Jurkat, Clone E6-1 (cell line): ENCODE measurements at regions not wholly inside any gene's neighbourhood (a gene's known extent, or its start where the extent isn't known, plus 50 kb on each side); places are given as distances from the start of the nearest gene placed in this dataset.

Experiments
- DNase-seq: peaks from one replicate; pipeline ENCODE4 v3.0.0-alpha.2; 2011; ENCODE audit warnings: low read depth, low spot score
- H3K4me3 ChIP-seq: 2 replicates; pipeline ENCODE4 v1.5.1; 2011; ENCODE audit warnings: mild to moderate bottlenecking, low read length, control low read depth, moderate library complexity

DNA sequence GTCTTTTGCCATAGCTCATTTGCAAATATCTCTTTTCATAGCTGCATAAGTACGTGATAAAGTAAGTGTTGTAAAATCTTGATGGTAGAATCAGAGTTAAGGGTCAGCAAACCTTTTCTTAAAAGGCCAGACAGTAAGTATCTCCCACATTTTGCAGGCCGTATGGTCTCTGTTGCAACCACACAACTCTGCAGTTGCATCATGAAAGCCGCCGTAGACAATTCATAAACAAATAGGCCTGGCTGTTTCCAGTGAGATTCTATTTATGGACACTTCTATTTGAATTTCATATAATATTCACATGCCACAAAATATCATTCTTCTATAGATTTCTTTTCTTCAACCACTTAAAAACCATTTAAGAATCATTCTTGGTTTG lies 248.5 kb downstream of the TLE3 start:
- no peak overlapping the region for H3K4me3 ChIP-seq
- no peak for DNase-seq

DNA sequence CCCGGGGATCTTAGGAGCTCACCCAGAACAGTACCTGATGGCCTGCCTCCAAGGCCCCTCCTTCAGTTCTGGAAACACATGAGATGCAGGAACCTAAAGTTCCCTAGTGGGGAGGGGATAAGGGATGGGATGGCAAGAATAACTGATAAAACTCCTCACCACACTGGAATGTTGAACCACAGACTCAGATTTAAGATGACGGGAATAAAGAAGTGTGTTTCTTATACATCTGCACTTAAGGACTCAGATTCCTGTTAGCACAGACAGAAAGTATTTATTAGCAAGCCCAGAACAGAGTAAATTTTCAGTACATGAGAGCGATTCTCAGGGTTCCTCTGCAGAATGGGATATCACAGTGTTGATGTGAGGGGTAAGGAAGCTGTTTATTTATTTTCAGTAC lies 245.2 kb downstream of the TLE3 start:
- no peak for DNase-seq

DNA sequence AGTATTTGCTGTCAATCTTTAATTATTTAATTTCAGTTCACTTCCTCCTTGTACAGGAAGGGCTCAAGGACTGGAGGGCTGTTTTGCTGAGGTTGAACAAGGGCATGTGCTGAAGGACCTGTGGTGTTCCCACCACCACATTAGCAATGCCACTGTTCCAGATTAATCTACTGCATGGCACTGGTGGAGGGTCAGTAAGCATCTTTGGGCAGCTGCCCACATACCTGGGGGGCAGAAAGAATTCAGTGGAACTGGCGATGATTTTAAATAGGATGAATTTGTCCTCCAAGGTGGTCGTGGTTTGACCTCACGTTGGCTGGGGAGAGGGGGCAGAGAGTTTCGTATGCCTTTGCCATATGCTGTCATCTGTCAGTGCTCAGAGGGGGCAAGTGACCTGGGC lies 244.8 kb downstream of the TLE3 start:
- H3K4me3 ChIP-seq = no peak overlapping the region
- DNase-seq = no peak

More for the DNA sequence above, 245.2 kb downstream of the TLE3 start:
- no peak overlapping the region for H3K4me3 ChIP-seq

DNA sequence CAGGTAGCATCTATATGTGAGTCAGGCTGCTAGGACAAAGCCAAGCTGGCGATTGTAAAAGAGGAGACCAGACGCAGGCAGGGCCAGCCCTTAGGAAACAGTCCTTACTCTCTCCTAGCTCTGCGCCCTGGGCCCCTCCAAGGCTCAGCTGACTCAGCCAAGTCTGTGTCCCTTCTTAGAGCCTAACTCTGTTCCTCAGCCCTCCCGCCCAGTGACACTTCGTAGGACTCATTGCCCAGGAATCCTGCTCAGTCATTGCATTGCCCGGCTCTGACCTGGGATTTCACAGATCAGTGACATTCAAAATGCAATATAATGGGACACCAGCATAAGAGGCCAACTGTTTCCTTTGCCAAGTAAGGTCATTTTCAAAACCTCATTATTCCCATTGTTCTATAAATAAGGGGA lies 244.2 kb downstream of the TLE3 start:
- H3K4me3 ChIP-seq = no peak overlapping the region
- no peak for DNase-seq

DNA sequence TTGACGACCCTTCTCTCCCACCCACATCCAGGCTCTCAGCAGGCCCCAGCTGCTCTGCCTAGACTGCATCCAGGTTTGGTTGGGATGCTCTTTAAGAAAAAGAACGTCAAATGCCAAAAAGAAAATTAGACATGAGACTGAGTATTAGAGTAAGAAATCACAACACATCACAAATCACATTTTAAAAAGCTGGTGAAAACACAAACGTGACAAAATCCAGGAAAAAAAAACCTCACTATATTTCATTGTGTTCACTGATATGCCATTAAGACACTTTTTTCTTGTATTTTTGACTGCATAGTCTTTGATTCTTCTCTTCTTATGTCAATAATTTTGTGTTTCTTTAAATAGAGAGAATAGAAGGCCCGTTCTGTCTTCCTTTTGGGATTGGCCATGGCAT lies 243.7 kb downstream of the TLE3 start:
- no peak overlapping the region for H3K4me3 ChIP-seq

DNA sequence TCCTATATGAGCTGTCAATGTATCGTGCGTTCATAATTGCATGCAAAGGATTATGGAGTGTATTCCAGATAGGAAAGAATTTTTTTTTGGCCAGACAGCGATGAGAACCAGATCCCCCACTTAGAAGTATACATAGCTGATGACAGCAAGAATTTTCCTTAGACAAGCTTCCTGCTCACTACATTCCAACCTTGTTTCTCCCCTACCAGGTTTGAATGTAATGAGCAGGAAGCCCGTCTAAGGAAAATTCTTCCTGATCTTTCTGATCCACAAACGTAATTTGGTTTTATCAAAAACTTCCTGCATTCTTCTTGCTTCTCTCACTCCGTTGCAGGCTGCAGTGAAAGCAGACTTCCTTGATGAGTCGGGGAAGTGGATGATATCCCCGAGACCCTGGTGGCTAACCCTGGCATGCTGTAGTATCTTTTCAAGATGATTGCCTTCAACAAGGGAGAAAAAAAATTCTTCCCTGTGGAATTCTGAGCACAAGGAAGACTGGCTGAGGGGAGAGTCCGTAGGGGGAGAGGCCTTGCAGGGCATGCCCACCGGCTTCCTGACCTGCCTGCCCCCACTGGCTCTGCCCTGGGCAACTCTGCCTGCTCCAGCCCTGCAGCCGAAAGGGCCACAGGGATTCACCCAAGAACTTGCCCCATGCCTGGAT lies 243.1 kb downstream of the TLE3 start:
- no peak overlapping the region for H3K4me3 ChIP-seq
- DNase-seq = no peak

More for the DNA sequence above, 243.7 kb downstream of the TLE3 start:
- no peak for DNase-seq

DNA sequence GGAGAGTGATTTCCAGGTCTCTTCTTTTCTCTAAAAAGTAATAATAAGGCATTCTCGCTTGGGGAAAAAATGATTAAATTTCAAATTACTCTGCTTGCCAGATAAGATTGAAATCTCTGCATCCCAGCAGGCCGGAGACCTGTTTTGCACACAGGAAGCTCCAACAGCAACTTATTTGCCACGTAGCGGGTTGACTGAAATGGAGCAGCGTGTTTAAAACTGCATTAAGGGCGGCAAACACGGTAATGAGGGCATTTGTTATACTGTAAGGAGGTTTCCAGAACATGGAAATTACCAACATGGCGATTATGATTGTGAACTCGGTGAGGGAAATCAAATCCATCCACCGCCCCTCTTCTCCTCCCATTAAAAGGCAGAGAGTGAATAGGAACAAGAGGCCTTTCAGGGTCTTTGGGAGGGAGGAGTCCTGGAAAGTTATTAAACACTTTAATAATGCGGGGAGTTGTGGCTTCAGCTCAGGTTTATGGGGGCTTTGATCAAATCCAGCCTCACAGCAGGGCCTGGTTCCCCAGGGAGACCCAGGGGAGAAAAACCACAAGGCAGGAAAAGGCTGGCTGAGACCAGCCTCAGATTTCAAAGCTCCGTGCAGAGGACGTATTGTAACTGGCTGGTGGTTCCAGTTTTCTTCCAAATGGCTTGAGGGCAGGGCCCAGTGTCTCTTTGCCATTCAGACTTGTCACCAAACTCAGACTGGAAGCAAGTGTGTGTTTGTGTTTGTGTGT lies 242.3 kb downstream of the TLE3 start:
- DNase-seq = no peak
- no peak overlapping the region for H3K4me3 ChIP-seq

DNA sequence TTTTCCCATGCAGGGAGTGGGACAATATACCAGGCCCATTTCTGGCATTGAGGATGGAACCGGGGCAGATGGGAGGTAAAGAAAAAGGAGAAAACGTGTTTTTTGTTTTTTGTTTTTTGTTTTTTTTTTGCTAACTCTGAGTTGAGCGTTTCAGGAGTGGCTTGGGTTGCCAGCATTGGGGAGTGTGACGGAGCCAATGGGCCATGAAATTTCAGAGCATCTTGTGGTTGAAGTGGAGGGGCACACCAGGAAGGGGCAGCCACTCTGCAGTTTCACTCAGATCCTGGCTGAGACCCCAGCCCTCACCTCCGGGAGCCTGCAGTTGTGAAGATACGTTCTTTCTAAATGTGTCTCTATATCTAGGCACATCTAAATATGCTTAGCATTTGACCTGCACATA lies 240.5 kb downstream of the TLE3 start:
- no peak overlapping the region for H3K4me3 ChIP-seq
- DNase-seq = no peak

DNA sequence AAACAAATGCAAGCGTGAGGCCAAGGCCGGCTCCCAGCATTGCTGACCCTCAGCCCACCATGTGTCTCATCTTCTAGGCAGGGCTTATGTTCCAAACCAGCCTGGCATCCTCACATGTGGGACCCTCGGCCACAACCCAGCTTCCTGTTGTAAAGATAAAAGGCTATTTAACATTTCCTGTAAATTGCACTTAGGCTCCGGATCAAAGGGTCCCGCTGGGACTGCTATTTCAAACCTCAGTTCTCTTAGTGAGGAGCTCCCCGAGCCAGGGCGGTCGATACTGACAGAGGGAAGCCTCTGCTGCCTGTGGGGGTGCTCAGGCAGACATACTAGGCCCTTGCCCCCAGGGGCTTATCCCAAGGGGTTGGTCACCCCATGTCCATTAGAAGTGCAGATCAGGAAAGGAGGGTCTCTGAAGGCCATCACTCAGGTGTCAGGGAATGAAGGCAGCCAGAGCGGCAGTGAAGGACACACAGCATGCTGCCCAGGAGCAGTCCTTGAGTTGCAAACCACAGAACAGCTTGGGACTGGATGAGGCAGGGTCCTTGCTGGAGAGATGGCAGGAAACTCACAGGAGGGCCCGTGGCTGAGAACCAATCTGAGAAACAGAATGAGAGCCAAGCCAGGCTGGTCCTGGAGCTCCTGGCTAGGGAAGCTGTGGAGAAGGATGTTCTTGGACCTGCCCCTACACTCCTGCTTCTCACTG lies 239.9 kb downstream of the TLE3 start:
- H3K4me3 ChIP-seq = no peak overlapping the region
- peak; percentile 89 for DNase-seq

DNA sequence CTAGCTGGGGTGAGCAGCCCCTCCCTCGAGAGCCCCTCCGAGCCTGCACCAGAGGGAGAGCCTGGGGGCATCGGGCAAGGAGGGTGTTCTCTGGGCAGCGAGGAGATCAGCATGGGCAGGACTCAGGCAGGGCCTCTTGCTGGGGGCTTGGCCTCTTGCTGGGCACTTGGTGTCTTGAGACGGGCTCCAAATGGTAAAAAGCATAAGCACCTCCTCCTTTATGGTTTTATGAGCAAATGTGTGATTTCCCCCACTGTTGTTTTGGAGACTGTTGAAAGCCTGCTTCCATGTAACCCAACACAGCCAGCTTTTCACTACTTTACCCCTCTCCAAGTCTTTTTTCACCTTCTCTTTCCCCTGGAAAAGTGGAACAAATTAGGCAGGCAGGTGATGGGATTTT lies 239.3 kb downstream of the TLE3 start:
- DNase-seq = no peak
- H3K4me3 ChIP-seq = no peak overlapping the region

DNA sequence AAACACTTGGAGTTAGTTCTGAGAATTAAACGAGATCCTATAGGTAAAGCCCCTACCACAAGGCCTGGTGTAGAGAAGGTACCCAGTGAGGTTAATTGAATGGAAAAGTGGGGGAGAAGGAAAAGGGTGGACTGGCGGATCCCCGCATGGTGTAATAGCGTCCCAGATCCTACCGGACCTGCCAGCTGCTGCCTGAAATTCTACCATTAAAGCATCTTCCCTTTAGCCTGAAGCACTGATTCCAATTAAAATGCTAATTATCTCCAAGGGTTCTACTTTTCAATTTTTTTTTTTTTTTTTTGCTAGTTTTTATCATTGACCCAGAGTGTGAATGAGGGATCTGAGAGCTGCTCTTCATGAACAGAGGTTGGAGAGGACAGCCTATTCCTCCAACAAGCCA lies 237.9 kb downstream of the TLE3 start:
- no peak overlapping the region for H3K4me3 ChIP-seq
- no peak for DNase-seq

DNA sequence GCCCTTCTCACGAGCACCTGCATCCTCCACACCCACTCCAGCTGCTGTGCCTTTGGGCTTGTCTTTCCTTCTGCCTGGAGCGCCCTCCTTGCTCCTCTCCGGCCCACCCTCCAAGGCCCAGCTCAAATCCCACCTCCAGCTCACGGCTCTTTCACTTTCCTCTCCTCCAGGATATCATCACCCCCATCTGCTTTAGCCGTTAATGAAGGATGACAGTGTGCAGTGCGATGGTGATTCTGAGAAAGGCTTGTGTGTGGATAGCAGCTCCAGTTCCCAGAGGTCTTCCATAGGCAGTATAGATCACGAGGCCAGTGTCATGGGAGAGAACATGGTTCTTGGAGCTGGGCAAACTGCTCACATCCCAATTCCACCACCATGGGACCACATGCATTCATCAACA lies 237.4 kb downstream of the TLE3 start:
- no peak for DNase-seq
- no peak overlapping the region for H3K4me3 ChIP-seq

DNA sequence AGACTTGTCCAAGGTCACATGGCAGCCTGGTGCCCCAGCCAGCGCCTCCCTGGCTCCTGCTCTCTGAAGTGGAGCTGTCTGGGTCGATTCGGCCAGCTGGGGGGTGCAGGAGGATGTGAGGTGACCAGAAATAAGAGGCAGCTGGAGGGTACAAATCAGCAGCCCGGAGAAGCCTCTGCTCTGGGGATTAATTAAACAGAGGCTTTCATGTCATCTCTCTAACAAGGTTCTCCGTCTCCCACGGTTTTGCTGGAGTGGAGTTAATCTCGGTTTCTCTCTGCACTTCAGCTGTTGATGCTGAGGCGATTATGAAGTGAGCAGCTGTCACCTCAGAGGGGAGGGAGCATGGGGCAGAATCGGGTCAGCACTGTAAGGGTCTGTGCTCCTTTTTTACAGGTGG lies 236.8 kb downstream of the TLE3 start:
- H3K4me3 ChIP-seq = no peak overlapping the region
- no peak for DNase-seq

DNA sequence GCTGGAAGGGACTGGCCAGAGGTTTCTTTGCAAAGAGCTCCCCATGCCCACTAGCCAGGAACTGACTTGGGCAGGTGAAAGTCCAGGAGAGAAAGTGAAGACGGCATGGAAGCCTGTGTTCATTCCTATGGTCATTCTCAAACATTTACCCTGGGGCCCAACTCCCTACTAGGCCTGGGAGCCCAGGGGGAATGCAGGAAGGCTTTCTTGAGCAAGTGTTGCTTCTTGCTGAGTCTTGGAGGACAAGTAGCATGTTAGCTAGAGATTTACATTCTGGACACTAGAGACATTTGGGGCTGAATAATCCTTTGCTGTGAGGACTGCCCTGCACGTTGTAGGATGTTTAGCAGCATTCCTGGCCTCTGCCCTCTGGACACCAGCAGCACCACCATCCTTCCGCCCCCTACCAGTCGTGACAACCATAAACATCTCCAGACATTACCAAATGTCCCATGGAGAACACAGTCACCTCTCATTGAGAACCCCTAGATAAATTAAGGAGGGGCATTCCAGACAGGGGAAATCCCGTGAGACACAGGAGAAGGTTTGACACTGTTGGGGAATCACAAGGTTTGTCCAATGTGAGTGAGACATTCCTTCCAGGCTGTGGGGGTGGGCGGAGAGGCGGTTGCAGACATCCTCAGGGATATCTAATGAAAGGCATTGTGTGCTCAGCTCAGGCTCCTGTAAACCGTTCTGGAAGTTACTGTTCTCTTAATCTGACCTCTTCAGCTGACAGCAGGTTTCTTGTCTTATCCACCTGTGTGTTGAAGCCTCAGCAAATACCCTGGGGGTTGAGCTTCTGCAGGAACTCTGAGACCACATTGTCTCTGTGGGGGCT lies 236.2 kb downstream of the TLE3 start:
- peak; percentile 21 for DNase-seq
- H3K4me3 ChIP-seq = no peak overlapping the region

DNA sequence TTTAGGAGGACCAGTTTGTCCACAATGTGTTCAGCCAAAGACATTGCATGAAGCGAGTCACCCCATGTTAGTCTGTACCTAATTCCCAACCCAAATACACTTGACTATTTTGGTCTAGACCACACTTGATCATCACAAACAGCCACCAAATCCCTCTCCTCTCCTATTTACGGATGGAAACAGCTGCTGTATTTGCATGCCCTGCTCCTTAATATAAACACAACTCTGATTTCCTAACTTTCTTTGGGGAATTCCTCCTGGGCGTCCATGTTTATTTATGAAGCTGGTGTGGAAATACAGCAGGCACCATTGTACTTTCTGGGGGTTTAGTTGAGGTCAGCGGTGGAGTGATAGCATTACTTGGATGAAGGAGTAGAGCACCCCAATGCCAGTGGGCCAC lies 235.2 kb downstream of the TLE3 start:
- H3K4me3 ChIP-seq = no peak overlapping the region
- DNase-seq = no peak

DNA sequence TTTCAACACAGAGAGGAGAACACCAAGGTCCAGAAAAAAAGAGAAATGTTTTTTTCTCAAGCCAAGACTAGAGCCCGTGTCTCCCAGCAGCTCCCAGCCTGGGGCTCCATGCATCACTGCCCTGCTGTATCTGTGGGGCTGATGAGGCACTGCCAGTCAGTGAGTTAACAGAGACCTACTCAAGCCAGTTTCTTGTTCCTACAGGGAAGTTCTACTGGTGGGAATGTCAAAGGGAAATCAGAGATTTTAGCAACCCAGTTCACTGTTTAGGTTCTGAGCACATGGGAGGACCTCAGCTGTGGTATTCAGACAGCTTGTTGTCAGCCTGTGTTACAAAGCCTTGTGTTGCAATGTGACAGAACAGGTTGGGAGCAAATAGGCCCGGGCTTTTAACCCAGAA lies 234.3 kb downstream of the TLE3 start:
- DNase-seq = no peak
- H3K4me3 ChIP-seq = no peak overlapping the region

DNA sequence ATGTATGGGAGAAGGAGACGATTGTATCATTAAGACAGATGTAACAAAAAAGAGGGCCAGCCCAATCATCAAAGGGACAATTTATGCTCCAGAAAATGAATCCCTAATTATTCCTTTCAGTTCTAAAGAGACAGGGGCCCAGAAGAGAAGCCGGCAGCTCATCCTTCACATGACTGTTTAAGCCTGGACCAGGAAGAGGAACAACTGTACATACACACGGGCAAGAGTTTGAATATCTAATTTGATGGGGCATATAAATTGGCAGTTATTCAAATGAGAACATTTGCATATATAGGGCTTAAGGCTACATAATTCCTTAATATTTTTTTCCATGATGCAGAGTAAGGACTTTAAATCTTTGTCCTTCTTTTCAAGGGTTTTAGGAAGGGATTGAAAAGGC lies 232.3 kb downstream of the TLE3 start:
- DNase-seq = no peak
- no peak overlapping the region for H3K4me3 ChIP-seq

DNA sequence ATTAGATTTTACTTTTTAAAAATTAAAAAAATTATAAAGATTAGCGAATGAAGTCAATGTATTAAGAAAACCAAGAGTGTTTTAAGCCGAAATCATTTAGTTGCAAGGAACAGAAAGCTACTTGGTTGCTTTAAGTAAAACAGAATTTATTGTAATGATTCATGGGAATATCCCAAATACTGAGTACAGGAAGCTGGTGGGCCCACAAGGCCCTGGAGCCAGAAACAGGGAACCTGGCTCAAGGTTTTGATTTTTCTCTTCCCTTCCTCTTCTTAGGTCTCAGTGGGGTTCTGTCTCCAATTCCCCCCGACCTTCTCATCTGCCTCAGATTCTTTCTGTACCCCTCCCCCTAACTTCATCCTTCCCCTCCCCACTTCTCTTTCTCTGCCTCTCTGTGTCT lies 229.0 kb downstream of the TLE3 start:
- no peak overlapping the region for H3K4me3 ChIP-seq
- no peak for DNase-seq

DNA sequence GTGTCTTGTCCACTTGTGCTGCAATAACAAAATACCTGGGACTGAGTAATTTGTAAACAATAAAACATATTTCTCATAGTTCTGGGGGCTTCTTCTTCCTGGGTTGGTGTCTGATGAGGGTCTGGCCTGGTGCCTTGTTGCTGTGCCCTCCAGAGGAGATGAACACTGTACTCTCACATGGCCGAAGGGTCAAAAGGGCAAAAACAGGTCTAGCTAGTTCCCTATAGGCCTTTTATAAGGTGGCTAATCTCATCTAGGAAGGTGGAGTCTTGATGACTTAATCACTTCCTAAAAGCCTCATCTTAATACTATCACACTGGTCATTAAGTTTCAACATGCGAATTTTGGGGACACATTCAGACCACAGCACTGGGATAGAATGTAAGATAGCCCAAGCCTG lies 228.4 kb downstream of the TLE3 start:
- no peak for DNase-seq

More for the DNA sequence above, 228.4 kb downstream of the TLE3 start:
- H3K4me3 ChIP-seq = no peak overlapping the region
